ENCODE measurements at regions not wholly inside any gene's neighbourhood (a gene's known extent, or its start where the extent isn't known, plus 50 kb on each side); places are given as distances from the start of the nearest gene placed in this dataset.

GRCh38 chr5:67289763-67290521 is 93.3 kb upstream of the CD180 start:
- no peak for FAIRE-seq
- DNase-seq (ENCODE audit: low spot score) = no peak

DNA sequence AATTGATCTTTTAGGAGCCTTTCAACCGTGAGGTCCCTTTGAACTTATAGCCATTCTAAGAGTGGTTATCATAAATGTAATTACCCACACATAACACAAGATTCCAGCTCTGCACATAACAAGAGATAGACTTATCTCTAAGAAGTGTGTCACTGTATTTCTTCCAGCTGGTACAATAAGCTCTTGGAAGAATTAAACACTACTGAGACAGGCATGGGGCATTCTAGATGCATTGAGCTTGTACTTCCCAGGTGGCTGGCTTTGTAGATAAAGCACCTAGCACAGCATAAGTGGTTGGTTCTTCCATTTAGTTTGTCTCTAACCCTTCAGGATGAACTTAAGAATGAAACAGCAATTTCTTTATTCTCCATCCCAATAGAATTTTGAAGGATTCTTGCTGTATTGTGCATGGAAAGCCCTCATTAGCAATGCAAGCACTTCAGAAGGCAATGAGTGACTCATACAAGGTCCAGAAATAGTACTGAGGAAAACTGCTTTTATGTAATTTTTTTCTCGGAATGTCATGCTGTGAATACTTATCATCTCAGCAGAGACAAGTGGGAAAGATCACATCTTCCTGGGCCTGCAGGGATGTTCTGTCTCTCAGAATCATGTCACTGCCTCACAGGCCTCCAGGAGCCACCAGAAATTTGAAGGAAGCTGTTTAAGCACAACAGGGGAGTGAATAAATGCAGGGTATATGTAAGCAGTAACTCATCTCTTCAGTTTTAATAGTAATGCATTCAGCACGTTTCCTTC is 91.1 kb upstream of the CD180 start:
- FAIRE-seq (no peak), DNase-seq (ENCODE audit: low spot score) (no peak)

- DNase-seq (ENCODE audit: low spot score) (no peak), FAIRE-seq (no peak)
Observed at GRCh38 chr5:67286006-67286405, 89.4 kb upstream of the CD180 start.

DNA sequence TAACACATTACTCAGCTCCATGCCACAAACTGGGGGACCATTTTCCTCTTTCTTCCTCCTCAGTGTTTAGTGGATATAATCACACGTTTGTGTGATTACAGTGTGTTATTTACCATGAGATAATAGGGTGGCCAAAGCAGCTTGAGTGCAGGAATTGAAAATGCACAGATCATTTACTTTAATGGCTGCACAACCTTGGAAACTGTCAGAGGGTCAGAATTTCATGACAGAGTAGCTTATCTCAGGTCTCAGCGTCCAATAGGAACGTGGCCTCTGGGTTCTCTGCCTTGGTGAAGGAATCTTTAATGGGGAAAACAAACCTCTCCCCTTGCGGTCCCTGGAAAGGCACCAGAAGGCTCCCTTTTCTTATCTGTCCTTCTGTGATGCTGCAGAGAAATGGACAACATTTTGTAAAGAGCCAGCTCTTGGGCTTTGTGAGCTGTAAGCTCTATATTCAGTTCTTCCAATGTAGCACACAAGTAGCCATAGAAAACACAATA is 87.4 kb upstream of the CD180 start:
- DNase-seq (ENCODE audit: low spot score) (no peak), FAIRE-seq (no peak)

DNA sequence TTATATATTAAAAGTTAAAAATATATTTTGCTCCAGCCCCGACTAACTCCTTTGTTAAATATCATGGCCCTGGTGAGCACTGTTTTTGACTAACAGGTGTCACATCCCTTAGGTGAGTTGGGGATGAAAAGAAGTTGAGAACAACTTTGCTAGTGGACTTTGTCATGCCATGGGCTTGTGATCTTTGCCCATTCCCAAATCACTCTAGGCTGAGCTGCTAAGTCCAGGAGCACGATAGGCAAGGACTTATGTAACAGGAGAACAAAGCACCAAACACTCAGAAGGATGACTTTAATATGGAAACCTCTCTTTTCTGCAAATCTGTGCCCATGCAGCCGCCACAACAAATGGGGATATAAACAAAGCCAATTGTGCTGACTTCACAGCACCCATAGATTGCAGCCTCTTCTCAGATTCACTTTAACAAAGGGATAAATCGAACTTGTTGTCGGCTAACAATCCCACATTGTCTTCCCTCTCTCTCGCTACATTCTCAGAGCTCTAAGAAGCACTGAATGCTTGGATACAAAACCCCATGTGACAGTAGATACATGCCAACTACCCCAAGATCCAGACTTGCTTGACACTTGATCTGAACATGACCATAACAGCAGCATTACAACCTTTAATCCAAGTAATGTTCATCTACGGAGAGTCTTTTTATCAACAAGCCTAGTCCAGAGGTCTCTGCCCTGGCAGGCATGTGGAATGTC is 86.8 kb upstream of the CD180 start:
- FAIRE-seq (no peak), DNase-seq (ENCODE audit: low spot score) (no peak)

GRCh38 chr5:67281874-67282273 is 85.3 kb upstream of the CD180 start:
- FAIRE-seq (no peak), DNase-seq (ENCODE audit: low spot score) (no peak)

- no peak for DNase-seq (ENCODE audit: low spot score)
- FAIRE-seq = no peak
Observed at GRCh38 chr5:67273689-67274356, 77.2 kb upstream of the CD180 start.

- FAIRE-seq = no peak
Observed at GRCh38 chr5:67272453-67273130, 76.0 kb upstream of the CD180 start.

DNA sequence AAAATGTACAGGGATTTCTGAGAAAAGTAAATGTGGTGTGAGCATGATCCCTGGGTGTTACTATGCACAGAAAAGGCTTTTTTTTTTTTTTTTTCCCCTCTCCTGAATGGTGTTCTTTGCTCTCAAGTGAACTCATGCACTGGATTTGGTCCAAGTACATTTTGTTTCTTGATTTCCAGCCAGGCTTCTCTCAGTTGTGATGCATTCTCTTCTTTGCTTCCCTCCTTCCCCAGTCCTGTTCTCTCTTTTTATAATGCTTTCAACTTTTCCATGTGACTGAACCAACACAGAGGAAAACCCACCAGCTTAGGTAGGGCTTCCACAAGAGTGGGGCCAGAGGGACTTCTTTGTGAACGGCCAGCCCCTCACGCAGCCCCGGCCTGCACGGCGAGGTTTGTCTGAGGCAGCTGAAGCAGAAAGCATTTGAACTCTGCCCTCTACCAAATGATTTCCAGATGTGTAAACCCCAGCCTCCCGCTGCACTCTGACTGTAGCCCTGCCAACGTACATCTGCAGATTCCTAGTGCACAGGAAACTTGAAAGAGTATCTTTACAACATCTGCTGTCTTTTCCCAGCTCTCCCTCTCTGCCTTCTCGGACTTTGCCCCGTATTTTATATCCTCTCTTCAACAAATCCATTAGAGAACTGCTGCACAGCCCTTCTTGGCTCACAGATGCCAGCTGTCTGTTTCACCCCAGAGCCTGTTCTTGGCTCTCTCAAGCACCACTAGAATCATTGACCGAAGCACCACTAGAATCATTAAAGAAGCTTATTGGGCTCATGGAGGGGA is 71.8 kb upstream of the CD180 start:
- FAIRE-seq (no peak), DNase-seq (ENCODE audit: low spot score) (no peak)

More at GRCh38 chr5:67272453-67273130, 76.0 kb upstream of the CD180 start:
- no peak for DNase-seq (ENCODE audit: low spot score)

DNA sequence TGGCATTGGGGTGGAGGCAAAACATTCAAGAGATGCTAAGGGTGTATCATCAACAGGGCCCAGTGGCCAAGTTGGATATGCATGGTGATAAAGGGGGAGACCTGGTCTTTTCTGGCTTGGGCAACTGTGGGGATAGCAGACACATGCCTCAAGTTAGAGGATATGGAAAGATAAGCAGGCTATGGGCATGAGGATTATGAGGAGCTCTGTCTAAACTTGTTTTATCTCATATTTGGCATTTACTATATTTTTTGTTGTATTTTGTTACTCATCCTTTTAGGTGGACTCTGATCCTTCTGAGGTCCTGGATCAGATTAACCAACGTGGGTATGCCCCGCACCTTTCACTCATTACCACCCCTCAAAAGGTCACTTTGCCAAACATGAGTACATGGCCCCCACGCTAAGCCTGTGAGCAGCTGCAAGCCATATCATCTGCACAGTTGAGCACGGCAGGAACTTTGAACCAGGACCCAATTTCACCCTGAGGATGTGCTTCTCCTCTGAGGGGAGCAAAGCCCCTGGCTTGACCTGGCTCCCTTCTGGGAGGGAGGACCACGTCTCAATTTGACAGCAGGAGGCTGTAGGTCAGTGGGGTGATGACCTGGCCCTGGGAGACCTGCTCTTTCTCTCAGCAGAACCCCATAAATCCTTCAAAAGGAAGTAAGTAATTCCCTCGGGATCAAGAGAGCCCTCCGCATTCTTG is 71.1 kb upstream of the CD180 start:
- DNase-seq (ENCODE audit: low spot score) (no peak), FAIRE-seq (no peak)

GRCh38 chr5:67266654-67267350 is 70.2 kb upstream of the CD180 start:
- FAIRE-seq (no peak), DNase-seq (ENCODE audit: low spot score) (no peak)

DNA sequence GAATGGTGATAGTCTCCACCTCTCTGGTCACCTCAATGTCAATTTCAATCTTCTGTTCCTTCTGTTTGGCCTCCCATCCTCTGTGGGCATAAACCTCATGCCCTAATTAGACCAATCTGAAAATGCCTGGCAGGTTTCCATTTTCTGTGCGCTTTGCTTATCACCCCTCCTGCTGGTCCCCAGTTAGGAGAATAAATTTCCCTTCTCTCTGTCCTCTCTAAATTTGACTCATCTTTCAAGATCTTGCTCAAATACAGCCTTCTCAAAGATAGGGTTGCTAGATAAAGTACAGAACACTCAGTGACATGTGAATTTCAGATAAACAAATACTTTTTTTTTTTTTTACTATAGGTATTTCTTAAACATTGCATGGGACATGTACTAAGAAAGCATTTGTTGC is 69.4 kb upstream of the CD180 start:
- FAIRE-seq = no peak

GRCh38 chr5:67263656-67264408 is 67.2 kb upstream of the CD180 start:
- DNase-seq (ENCODE audit: low spot score) (no peak), FAIRE-seq (no peak)

More for the DNA sequence above, 69.4 kb upstream of the CD180 start:
- DNase-seq (ENCODE audit: low spot score) = no peak

DNA sequence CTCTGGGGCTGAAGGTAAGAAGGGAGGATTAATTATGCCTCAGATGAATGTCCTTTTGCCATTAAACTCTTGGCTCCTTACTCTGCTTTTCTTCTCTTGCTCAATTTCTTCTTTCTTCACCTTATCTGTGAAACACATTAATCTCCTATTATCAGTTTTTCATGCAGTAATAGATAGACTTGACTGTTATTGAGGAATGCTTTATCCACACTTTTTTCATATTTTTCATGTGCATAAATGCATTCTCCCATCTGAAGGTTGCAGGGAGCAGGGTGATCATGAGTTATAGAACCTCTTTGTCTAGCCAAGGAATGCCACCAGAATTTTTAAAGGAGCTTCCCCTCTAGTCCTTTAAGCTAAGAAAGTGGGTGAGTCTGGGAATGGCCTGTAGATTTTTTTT is 66.4 kb upstream of the CD180 start:
- FAIRE-seq (no peak), DNase-seq (ENCODE audit: low spot score) (no peak)

DNA sequence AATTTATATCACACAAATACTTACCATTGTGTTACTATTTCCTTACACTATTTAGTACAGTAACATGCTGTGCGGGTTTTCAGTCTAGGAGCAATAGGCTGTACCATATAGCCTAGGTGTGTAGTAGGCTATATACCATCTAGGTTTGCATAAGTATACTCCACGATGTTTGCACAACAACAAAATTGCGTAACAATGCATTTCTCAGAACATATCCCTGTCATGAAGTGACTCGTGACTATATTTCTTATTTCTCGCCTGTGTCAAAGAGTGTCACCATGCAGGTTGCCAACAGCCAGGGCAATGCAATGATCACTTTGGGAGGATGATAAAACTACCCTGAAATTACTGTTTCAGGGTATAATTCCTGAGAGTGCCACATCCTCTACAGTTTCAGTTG is 65.6 kb upstream of the CD180 start:
- no peak for FAIRE-seq
- DNase-seq (ENCODE audit: low spot score) = no peak

DNA sequence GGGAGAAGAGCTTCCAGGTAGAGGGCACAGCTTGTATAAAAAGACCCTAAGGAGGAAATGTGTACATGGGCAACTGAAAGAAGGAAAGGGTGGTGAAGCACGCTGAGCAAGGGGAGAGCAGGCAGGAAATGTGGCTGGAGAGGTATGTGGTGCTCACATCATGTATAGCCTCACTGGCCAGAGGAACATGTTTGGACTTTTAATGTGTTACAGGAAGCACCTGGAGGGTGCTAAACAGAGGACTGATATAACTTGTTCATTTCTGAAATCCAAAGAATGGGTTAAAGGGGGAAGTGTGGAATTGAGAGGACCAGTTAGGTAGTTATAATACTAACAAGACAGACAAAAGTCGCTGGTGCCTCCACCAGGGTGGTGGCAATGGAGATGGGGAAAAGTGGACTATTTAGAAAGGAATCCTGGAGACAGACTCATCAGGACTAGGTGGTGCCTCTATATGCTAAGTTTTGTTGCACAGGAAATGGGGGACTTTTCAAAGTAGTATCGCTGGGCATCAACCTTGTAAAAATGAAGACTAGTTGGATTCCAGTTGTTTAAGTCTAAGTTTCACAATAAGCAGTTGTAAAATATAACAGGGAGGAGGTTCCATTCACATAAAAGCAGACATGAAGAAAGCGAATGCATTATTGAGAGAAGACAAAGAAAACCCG is 63.1 kb upstream of the CD180 start:
- FAIRE-seq = no peak
- no peak for DNase-seq (ENCODE audit: low spot score)

DNA sequence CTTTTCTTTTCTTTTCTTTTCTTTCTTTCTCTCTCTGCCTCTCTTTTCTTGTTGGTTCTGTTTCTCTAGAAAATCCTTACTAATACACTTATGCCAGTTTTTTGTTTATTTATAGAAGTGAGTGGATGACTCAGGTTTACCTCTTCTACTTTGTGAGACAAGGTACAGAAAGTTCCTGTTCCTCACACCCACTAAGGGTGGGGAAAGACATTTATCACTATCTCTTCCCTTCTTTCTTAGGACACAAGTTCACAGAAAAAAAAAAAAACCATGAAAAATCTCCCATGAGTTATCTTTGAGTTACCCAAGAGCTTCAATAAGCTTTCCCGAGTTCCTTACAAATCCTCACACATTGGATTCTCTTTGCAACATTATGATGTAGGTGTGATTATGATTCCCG is 60.9 kb upstream of the CD180 start:
- FAIRE-seq = no peak
- DNase-seq (ENCODE audit: low spot score) = no peak

DNA sequence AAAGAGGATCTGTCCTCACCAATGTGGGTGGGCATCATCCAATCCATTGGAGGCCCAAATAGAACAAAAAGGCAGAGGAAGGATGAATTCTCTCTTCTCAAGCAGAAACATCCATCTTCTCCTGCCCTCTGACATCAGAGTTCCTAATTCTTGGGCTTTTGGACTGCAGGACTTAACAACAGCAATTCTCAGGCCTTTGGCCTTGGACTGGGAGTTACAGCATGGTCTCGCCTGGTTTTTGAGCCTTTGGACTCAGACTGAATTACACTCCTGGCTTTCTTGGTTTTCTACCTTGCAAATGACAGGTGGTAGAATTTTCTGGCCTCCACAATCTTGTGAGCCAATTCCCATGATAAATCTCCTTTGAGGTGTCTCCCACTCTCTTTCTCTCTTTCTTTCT is 60.5 kb upstream of the CD180 start:
- no peak for DNase-seq (ENCODE audit: low spot score)
- no peak for FAIRE-seq
